Tibial nerve (tissue), 4 donors: ENCODE measurements at regions not wholly inside any gene's neighbourhood (a gene's known extent, or its start where the extent isn't known, plus 50 kb on each side); places are given as distances from the start of the nearest gene placed in this dataset.

ENCODE experiments used
- DNase-seq, 2 donors: peaks; one replicate each; pipeline ENCODE4 v3.0.0-alpha.2; 2019; ENCODE audit warnings: low spot score in 2 of 2
- H3K27ac ChIP-seq, 4 donors: fragments of 200-600 bp; sonication (generic) in 3 of 4; one replicate each; pipeline ENCODE4 v1.5.1; 2017 to 2019; ENCODE audit warnings: mild to moderate bottlenecking in 1 of 4
- H3K27me3 ChIP-seq, 2 donors: fragments of 200-600 bp; sonication (generic) in 1 of 2; one replicate each; pipeline versions ENCODE4 v1.5.1 to v1.6.0; 2017 to 2019
- H3K36me3 ChIP-seq, 3 donors: fragments of 200-600 bp; sonication (generic); one replicate each; pipeline ENCODE4 v1.5.1; 2018 to 2019
- H3K4me1 ChIP-seq, 4 donors: fragments of 200-600 bp; sonication (generic) in 3 of 4; one replicate each; pipeline ENCODE4 v1.5.1; 2017 to 2019
- H3K4me3 ChIP-seq, 4 donors: fragments of 200-600 bp; sonication (generic) in 3 of 4; one replicate each; pipeline ENCODE4 v1.5.1; 2017 to 2019; ENCODE audit warnings: mild to moderate bottlenecking in 1 of 4, moderate library complexity in 1 of 4
- H3K9me3 ChIP-seq, 4 donors: fragments of 200-600 bp; sonication (generic) in 3 of 4; one replicate each; pipeline ENCODE4 v1.5.1; 2017 to 2019
- EP300 ChIP-seq, 2 donors: sonication (generic); formaldehyde crosslinking; IDR thresholded peaks; one replicate each; pipeline ENCODE4 v1.6.1; 2017; ENCODE audit warnings: antibody characterized with exemption in 2 of 2, mild to moderate bottlenecking in 1 of 2
- POLR2A ChIP-seq, 2 donors: fragments of 450-650 bp; IDR thresholded peaks; one replicate each; pipeline ENCODE4 v1.6.1; 2017; ENCODE audit warnings: antibody characterized with exemption in 2 of 2, mild to moderate bottlenecking in 2 of 2, moderate library complexity in 2 of 2
- whole genome bisulfite sequencing, 2 donors: methylation state at CpG; one replicate each; pipeline ENCODE4 v1.1.5; 2018; 5-methylcytosine and 5-hydroxymethylcytosine counted together
- TF ChIP-seq, protein P1 (sequence below), 5 experiments: fragments of 200-600 bp in 3 of 5; fragments of 450-650 bp in 2 of 5; sonication (generic) in 3 of 5; IDR thresholded peaks; one replicate each; pipeline ENCODE4 v1.5.1; 2016 to 2019; ENCODE audit warnings: antibody characterized with exemption in 5 of 5, mild to moderate bottlenecking in 3 of 5, moderate library complexity in 2 of 5

DNA sequence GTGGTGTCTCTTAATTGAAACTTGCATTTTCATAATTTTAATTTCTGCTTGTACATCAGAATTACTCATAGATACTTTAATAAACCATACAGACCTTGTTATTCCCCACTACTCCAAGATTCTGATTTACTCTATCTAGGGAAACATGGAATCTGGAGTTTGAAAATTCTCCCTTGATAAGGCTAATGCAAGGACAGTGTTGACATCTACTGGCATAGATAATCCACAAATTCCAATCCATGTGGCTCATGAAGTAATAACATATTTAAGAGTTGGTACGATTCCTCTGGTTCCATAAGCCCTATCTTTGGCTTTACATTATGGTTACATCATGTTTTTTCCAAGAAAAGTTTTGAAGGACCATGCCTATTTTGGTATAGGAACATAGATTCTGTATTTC lies 759.2 kb downstream of the TLR4 start:
- H3K27ac ChIP-seq = no peak overlapping the region
- no peaks in the 10 kb centered on the region for H3K9me3 ChIP-seq
- DNase-seq = no peak
- 65 to 77% methylated on average over 1 of the region's 1 CpG for WGBS, 2 donors
- H3K4me3 ChIP-seq = no peak overlapping the region
- no peaks in the 10 kb centered on the region for H3K4me1 ChIP-seq
- H3K27me3 ChIP-seq = no peaks in the 10 kb centered on the region
- TF ChIP-seq, protein P1, sequence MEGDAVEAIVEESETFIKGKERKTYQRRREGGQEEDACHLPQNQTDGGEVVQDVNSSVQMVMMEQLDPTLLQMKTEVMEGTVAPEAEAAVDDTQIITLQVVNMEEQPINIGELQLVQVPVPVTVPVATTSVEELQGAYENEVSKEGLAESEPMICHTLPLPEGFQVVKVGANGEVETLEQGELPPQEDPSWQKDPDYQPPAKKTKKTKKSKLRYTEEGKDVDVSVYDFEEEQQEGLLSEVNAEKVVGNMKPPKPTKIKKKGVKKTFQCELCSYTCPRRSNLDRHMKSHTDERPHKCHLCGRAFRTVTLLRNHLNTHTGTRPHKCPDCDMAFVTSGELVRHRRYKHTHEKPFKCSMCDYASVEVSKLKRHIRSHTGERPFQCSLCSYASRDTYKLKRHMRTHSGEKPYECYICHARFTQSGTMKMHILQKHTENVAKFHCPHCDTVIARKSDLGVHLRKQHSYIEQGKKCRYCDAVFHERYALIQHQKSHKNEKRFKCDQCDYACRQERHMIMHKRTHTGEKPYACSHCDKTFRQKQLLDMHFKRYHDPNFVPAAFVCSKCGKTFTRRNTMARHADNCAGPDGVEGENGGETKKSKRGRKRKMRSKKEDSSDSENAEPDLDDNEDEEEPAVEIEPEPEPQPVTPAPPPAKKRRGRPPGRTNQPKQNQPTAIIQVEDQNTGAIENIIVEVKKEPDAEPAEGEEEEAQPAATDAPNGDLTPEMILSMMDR (IDR thresholded peaks at IDR 0.05) = no peak
- no peak for TF ChIP-seq POLR2A (IDR thresholded peaks at IDR 0.05)
- TF ChIP-seq EP300 (IDR thresholded peaks at IDR 0.05) = no peak
- H3K36me3 ChIP-seq = no peaks in the 10 kb centered on the region

DNA sequence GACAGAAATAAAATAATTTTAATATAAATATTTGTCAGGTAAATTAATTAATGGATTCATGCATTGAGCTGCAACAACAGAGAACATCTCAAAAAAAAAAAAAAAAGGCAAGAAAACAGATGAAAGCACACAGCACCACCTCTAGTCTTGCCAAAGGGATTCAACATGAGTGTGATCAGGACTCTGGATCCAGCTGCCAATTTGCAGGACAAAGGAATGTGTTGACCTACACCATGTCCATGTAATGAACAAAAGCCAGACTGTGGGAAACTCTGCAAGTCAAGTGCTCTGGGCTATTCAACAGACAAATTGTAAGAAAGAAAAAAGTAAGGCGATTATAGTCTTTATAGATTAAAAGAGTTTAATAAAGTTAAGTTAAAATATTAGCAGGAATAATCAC lies 769.3 kb downstream of the TLR4 start:
- no peak for DNase-seq
- no peak for TF ChIP-seq POLR2A (IDR thresholded peaks at IDR 0.05)
- TF ChIP-seq EP300 (IDR thresholded peaks at IDR 0.05) = no peak
- TF ChIP-seq, protein P1 (IDR thresholded peaks at IDR 0.05) = no peak
- no peaks in the 10 kb centered on the region for H3K9me3 ChIP-seq
- no peaks in the 10 kb centered on the region for H3K4me1 ChIP-seq
- no peaks in the 10 kb centered on the region for H3K36me3 ChIP-seq
- 68 to 69% methylated on average over 1 of the region's 1 CpG for WGBS, 2 donors
- H3K27ac ChIP-seq = no peak overlapping the region
- H3K27me3 ChIP-seq = no peaks in the 10 kb centered on the region
- H3K4me3 ChIP-seq = no peak overlapping the region

DNA sequence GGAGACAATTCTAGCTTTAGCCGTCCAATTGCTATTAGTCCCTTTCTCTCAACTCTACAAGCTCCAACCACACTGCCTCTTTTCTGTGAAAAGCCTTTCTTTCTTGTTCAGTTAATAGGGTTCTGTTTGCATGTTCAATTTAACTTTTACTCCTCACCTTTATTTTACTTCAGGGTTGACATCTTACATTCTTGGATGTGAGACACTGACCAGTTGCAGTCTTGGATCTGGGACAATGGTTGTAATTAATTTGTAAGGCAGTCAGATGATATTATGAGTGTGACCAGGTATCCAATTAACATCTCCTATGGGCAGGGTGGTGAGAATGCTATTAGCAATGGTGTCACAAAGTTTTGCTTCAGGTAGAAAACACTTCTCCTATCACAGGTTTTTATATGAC lies 774.5 kb downstream of the TLR4 start:
- H3K4me3 ChIP-seq = no peak overlapping the region
- no peaks in the 10 kb centered on the region for H3K27me3 ChIP-seq
- no peaks in the 10 kb centered on the region for H3K36me3 ChIP-seq
- TF ChIP-seq POLR2A (IDR thresholded peaks at IDR 0.05) = no peak
- TF ChIP-seq, protein P1 (IDR thresholded peaks at IDR 0.05) = no peak
- no peak for TF ChIP-seq EP300 (IDR thresholded peaks at IDR 0.05)
- no peak overlapping the region for H3K27ac ChIP-seq
- H3K9me3 ChIP-seq = no peaks in the 10 kb centered on the region
- 82 to 87% methylated on average over 1 of the region's 1 CpG for WGBS, 2 donors
- no peak for DNase-seq
- H3K4me1 ChIP-seq = no peaks in the 10 kb centered on the region

DNA sequence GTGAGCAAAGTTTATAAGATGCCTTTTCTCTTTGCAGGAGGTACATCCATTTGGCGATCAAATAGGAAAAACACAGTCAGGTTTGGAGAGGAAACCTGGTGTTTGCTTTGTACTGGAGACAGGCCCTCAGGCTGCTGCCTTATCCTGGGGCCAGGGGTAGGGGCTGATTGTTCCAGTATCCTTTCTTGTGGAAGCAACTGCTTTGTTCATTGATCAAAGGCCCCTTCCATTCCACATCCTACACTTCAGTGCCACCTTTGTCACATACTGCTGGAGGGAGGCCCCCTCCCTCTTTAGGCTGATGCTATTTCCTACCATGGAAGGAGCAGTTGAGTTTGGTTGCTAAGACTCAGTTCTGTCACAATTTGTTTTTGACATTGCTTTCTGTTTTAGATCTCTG lies 778.1 kb downstream of the TLR4 start:
- Histone ChIP-seq H3K4me3 (no peak overlapping the region), H3K36me3 (no peaks in the 10 kb centered on the region), H3K27ac (no peak overlapping the region), H3K9me3 (no peaks in the 10 kb centered on the region), H3K27me3 (no peaks in the 10 kb centered on the region), H3K4me1 (no peaks in the 10 kb centered on the region)
- 86 to 89% methylated on average over 1 of the region's 1 CpG for WGBS, 2 donors
- no peak for DNase-seq
- no peak for TF ChIP-seq POLR2A (IDR thresholded peaks at IDR 0.05)
- TF ChIP-seq, protein P1 (IDR thresholded peaks at IDR 0.05) = no peak
- no peak for TF ChIP-seq EP300 (IDR thresholded peaks at IDR 0.05)

DNA sequence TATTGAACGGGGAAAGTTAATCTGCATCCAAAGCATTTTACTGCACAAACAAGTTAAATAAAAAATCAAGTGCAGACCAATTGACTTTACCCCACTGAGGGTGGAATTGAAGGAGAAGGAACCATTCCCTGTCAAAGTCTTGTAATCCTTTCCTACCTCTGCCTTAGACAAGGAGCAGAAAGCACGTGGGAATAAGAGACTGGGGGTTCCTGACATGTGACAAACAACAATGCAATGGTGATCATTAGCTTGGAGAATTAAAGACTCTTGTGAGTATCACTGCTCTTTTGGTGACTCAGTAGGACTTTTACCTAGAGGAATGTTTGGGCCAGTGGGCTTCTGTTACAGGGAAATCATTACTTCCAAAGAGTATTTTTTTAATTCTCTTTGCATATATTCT lies 779.5 kb downstream of the TLR4 start:
- H3K9me3 ChIP-seq = no peaks in the 10 kb centered on the region
- no peaks in the 10 kb centered on the region for H3K36me3 ChIP-seq

More for the DNA sequence above, 779.5 kb downstream of the TLR4 start:
- DNase-seq = no peak
- TF ChIP-seq POLR2A (IDR thresholded peaks at IDR 0.05) (no peak), EP300 (IDR thresholded peaks at IDR 0.05) (no peak)
- TF ChIP-seq, protein P1 (IDR thresholded peaks at IDR 0.05) = no peak
- Histone ChIP-seq H3K4me1 (no peaks in the 10 kb centered on the region), H3K4me3 (no peak overlapping the region), H3K27ac (no peak overlapping the region), H3K27me3 (no peaks in the 10 kb centered on the region)
- WGBS, 2 donors = 62 to 63% methylated on average over 2 of the region's 2 CpGs
